ACHN (cell line): ENCODE measurements at regions not wholly inside any gene's neighbourhood (a gene's known extent, or its start where the extent isn't known, plus 50 kb on each side); places are given as distances from the start of the nearest gene placed in this dataset.
"Not testable (repeated sequence)": the region's sequence is repeated elsewhere in the genome, so short reads cannot be mapped to it uniquely, and the experiment has no call there.

Source experiments
- DNase-seq: peaks from one replicate; pipeline ENCODE4 v3.0.0-alpha.2; 2015
- in situ Hi-C: cut with HindIII; loops from 2 replicates; pipeline ENCODE4 v1.10.0; 2017; ENCODE audit warnings: low sequenced_read_pairs, low pct_ligation_motif_present, low pct_unique_long_range_greater_than_20kb

DNA sequence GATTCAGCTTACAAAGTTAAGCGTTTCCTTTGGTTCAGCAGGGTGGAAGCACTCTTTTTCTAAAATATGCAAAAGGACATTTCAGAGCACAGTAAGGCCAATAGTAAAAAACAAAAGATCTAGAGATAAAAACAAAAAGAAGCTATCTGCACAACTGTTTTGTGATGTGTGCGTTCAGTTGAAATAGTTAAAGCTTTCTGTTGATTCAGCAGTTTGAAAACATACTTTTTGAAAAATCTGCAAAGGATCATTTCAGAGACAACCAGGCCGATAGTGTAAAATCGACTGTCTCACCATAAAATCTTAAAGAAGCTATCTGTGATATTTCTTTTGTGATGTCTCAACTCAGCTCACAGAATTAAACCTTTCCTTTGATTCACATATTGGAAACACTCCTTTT lies 300.0 kb upstream of the ALG10B start:
- DNase-seq, result no peak
- in situ Hi-C loops, result no loop called here

DNA sequence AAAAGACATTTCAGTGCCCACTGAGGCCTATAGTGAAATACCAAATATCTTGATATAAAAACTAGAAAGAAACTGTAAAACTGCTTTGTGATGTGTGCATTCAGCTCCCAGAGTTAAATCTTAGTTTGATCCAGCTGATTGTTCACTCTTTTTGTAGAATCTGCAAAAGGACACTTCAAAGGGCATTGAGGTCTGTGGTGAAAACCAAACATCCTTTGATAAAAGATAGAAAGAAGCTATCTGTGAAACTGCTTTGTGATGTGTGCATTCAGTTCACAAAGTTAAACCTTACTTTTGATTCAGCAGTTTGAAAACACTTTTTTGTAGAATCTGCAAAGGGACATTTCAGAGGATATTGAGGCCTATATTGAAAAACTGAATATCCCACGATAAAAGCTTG lies 290.7 kb upstream of the ALG10B start:
- in situ Hi-C loops, result no loop called here
- no peak for DNase-seq

DNA sequence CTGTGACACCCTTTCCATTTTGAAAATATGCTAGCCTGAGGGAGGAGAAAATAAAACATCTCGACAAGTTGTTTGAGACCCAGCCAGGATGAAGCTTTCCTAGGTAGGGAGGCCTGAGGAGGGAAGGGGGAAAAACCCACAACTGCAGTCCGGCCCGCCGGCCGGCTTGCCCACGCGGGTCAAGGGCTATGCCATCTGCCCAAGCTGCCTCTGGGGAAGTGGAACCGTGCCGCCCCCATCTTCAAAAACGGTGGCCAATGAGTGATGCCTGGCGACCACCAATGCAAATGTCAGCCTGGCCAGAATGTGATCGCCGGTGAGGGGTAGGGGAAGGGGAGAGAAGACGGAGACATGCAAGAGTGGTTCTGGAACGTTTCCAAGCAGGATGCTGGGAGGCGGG lies 263.5 kb upstream of the ALG10B start:
- in situ Hi-C loops, result no loop called here
- no peak for DNase-seq

DNA sequence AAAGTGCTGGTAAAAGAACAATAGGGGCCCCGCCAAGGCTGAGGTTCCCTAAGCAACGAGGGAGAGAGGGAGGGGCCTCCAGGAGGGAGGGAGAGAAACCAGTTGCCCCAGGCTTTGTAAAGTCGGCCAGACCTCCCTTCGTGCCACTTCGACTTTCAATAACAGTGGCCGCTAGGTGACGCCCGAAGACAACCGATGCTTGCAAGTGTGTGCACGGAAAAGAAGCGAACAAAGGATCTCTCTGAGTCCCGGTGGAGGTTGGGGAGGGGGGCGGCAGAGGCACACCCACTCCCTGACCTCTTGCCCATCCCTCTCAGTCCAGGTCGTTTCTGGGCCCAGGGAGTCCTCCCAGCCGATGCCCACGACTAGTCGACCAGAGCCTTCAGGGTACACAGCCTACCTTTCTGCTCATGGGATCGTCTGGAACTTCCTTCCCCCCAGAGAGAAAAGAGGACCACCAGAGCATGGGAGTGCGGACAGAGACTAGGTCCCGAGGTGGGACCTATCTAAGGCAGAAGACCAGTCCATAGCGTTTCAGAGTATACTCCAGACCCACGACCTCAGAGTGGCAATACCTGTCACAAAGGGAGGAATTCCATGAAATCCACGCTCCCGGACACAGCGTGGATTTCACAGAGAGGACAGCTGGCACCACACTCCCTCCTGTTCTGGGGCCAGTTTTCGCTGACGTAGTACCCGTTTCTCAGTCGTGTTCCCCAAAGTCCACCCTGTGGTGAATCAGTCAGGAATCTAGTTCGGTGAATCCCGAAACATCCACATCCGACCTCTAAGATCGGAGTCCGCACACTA lies 262.7 kb upstream of the ALG10B start:
- DNase-seq, result no peak
- in situ Hi-C loops, result no loop called here

DNA sequence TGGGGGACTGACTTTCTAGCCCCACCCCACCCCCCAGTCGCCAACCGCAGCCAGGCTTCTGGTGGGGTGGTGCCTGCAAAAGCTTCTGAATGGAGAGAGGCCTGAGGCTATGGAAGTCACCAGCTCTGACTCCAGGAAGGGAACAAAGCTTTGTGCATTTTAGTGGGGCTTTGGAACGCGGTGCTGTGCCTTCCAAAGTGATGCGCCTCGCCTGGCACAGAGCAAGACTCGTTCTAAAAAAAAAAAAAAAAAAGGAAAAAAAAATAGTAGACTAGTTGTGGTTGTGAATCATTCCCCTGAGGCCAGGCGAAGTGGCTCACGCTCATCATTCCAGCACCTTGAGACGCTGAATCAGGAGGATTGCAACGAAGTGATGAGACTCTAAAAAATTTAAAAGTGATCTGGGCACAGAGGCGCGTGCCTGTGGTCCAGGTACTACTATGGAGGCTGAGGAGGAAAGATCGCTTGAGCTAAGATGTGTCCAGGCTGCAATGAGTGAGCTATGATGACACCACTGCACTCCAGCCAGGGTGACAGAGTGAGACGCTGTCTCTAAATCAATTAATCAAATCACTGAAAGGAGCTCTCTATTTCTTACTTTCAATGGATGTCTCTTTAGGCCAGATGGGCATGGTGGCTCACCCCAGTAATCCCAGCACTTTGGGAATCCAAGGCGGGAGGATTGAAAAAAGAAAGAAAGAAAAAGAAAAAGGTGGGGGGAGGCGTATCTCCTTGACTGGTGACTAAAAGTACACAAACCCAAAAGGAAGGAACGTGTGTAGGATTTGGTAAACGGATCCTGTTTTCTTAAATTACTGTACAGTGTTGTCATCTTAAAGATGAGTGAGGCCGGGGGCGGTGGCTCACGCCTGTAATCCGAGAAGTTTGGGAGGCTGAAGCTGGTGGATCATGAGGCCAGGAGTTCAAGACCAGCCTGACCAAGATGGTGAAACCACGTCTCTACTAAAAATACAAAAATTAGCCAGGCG lies 259.6 kb upstream of the ALG10B start:
- in situ Hi-C loops, result no loop called here
- no peak for DNase-seq

DNA sequence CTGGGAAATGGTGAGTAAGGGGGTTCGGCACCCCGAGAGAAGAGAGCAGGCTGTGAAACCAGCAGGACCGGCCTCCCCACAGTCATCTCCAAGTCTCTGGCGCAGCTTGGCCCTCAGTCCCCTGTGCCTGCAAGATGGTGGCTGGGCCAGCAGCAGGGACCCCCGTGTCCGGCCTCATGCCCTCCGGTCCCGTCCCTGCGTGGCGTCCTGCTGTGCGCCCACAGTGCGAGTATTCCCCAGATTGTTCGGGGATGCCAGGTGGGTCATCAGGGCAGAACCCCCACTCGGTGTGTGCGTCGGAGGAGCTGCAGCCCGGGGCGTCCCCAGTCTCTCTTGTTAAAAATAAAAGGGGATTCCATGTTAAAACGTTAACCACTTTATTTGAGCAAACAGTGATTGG lies 216.9 kb upstream of the ALG10B start:
- in situ Hi-C loops, result no loop called here
- no peak for DNase-seq

DNA sequence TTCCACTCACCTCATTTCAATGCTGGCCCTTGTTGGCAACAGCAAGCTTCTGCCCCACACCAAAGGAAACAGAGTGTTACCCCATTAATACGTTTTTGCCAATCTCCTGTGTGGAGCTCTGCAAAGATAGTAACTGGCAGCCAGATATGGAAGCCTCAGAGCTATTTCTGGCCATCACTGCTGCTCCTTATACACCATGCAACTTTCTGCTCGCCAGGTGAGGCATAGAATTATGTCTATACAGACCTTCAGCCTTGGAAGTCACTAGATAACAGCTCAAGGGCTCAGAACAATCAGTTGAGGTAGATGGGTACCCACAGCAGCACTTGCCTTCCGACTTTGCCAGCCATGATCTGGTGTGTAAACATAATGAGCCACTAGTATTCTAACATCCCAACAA lies 214.8 kb upstream of the ALG10B start:
- in situ Hi-C loops, result no loop called here
- no peak for DNase-seq

DNA sequence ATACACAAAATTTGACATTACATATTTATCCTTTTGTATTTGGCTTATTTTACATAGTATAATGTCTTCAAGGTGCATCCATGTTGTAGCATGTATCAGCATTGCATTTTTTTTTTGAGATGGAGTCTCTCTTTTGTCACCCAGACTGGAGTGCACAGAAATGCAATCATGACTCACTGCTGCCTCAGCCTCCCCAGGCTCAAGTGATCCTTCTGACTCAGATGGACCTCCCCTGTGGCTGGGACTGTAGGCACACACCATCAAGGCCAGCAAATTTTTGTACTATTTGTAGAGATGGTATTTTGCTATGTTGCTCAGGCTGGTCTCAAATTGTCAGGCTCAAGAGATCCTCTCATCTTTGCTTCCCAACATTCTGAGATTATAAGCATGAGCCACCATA lies 214.4 kb upstream of the ALG10B start:
- in situ Hi-C loops, result no loop called here
- peak; percentile 60 for DNase-seq

DNA sequence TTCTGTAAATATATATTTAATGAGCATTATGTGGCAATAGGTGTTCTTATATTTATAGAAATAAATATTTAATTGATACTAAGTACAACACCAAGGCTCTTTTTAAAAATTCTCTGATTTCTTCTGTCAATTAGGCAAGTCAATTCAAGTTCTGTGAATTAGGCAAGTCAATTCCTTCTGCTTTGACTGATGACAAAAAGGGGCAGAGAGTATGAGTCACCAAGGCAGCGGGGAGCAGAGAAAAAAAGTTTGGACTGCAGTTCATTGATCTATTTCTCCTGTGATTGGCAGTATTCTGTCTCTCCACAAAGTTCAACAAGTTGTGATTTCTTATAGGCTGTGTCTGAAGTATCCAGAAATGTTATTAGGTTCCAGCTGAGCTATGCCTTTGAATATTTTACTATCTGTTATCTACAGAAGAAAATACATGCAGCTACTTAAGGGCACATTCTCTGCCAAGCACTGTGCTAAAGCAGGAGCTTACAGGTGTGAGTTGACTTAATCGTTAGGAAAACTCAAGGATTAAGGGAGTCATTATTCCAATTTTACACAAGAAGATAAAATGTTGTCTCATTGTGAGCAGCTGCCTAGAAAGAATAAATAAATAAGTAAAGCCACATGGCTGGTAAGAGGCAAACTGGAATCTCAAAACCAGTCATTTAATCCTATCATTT lies 206.4 kb upstream of the ALG10B start:
- no peak for DNase-seq
- in situ Hi-C loops, result no loop called here

DNA sequence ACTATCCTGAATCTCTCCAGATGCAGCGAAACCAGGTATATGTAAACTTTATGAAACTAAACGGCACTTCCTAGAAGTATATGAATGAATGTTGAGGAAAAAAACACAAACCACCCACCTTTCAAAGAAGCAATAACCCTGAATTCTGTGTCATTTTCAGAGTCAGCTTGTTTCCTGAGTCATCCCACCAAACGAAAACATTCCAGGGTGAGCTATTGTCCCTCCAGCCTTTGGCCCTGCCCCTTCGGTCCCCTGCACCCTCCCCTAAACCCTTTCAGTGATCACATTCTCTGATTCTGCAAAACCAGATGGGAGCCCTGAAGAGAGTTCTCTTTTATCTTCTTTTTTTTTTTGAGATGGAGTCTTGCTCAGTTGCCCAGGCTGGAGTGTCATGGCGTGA lies 202.6 kb upstream of the ALG10B start:
- DNase-seq, result no peak
- in situ Hi-C loops, result no loop called here

DNA sequence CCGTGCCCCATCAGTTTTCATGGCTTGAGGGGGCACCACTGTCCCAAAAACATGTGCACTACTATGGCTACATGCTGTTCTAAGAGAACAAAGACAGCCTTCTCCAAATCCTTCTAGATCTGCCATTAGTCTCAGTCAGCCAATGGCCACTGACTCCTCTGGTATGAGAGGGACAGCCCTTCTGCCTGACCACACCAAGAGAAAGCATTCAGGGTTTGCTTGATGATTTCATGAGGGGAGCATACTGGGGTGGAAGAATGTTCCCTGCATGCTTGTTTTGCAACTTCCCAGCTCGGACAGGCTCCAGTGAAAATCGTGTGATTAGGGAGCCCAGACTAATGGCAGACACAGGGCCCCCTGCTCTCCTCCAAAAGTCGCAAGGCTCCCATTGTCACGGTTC lies 199.6 kb upstream of the ALG10B start:
- in situ Hi-C loops, result no loop called here
- DNase-seq, result no peak

DNA sequence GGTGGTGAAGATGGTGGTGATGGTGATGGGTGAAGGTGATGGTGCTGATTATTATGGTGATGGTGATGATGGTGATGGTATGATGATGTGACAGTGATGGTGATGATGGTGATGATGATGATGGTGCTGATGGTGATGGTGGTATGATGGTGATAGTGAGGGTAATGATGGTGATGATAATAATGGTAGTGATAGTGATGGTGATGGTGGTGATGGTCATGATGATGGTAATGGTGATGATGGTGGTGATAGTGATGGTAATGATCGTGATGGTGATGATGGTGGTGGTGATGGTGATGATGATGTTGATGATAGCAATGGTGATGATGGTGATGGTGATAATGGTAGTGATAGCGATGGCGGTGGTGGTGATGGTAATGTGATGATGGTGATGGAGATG lies 197.9 kb upstream of the ALG10B start:
- no peak for DNase-seq
- in situ Hi-C loops, result no loop called here

DNA sequence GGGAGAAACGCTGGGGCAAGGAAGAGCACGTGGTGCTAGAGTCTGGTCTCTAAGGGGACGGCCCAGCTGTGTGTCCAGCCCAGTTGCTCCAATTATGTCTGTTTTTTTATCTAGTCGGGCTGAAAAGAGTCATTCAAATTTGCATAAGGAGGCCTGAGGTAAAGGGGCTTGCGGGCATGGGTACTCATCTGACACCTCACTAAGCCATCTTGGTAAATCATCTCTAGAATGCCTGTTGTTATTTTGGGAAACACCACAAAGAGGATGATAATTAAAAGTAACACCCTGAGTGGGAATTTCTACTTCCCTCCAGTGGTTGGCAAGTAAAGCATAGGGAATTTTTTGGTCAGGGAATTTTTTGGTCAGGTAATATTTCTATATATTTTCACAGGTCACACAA lies 196.1 kb upstream of the ALG10B start:
- in situ Hi-C loops, result no loop called here

DNA sequence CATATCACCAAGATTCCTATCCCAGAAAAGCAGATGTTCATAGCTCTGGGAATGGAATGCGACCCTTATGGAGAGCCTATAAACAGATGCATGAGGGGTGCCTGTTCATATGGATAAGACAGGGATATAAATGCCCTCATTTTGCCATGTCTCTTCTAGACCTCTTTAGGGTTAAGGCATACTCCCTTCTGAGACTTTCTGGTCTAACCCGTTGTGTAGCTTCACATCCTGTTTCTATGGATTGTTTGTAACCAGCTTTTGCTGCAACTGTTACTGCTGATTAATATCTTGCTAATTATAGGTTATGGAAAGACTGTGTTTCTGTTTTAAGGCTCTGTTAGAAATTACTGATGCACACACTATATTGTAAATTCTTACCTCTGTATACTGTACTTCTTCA lies 193.5 kb upstream of the ALG10B start:
- DNase-seq, in situ Hi-C loops: not testable (repeated sequence)

More for the DNA sequence above, 196.1 kb upstream of the ALG10B start:
- DNase-seq, result no peak

DNA sequence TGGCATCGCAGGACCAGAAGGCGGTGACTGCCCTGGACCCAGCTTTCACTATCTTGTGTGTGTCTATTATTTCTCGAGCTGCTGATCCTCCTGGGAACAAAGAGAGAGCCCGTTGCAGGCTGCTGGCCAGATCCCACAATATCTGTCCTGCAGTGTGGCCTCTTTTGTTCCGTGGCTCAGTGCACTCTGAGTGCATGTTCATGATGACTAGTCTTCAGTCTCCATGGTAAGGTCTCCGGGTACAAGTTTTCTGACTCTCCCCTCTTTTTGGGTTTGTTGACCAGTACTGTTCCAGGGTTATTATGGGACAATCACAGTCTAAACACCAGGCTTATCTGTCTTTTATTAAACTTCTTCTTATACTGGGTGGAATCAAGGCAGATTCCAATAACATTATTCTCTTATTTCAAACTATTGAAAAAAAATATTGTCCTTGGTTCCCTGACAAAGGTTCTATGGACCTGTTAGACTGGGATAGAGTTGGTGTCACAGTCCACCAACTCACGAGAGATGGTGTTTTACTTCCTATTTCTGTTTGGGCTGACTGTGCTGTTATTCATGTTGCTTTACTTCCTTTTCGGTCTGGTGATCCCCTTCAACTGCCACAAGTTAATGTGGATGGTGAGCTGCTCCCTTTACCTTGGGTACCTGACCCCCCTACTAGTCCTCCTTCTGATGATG lies 192.9 kb upstream of the ALG10B start:
- in situ Hi-C loops, result no loop called here
- DNase-seq, result no peak

DNA sequence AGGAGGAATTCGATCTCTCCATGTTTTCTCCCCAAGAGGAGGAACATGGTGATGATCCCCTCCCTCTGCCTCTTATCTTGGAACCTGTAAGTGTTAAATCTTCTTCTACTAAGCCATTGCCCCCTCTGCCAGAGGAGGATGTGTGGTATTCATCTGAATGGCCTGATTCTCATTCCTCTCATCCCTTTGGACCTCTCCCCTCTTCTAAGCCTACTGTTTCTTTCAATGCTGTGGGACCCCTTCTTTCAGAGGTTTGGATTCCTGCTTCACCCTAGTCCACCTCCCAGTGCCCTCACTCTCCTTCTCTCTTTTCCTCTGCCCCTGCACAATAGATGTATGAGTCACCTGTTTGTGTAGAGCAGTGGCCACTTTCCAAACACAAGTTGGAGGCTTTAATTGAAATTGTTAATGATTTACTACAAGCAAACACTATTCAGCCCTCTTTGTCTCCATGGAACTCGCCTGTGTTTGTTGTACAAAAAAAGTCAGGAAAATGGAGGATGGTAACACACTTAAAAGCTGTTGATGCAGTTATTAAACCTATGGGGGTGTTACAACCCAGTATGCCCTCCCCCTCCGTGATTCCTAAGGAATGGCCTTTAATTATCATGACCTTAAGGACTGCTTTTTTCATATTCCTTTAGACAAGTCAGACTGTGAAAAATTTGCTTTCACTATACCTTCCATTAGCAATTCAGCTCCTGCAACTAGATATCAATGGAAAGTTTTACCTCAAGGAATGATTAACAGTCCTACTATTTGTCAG lies 192.1 kb upstream of the ALG10B start:
- in situ Hi-C loops, result no loop called here
- DNase-seq, result peak; percentile 64

DNA sequence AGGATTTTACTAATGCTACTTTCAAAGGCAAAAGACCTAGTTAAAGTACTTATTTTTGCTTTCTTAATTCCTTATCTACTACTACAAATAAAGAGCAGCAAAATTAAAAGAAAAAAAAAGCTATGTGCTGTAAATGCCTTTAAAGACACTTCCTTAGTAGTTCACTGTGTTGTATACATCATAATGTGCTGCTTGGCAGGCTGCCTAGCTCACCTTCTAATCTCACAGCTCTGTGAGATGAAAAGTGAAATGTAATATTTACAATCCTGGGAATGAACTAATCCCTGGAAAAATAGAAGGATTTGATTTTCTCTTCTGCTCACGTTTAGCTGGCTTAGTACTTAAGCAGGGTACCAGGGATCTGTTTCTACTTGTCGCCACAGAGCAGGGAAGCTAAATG lies 184.4 kb upstream of the ALG10B start:
- DNase-seq, result no peak
- in situ Hi-C loops, result no loop called here

DNA sequence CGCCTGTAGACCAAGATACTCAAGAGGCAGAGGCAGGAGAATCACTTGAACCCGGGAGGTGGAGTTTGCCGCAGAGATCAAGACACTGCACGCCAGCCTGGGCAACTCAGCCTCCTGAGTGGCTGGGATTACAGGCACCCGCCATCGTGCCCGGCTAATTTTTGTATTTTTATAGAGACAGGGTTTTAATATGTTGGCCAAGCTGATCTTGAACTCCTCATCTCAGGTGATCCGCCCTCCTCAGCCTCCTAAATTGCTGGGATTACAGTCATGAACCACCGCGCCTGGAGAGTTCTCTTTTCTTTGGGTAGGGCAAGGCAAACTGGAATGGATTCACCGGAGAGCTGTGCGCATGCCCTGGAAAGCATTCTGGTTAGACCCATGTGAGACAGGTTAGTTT lies 179.3 kb upstream of the ALG10B start:
- in situ Hi-C loops, result no loop called here

More for the DNA sequence above, 179.3 kb upstream of the ALG10B start:
- no peak for DNase-seq
